MM.1S (cell line): ENCODE measurements at regions not wholly inside any gene's neighbourhood (a gene's known extent, or its start where the extent isn't known, plus 50 kb on each side); places are given as distances from the start of the nearest gene placed in this dataset.

Experiments
- EZH2phosphoT487 ChIP-seq: fragments of 300-600 bp; sonication (generic); IDR thresholded peaks from 2 replicates; pipeline ENCODE4 v1.6.1; 2018; ENCODE audit warnings: antibody characterized with exemption, low read length
- TF ChIP-seq, protein P1 (sequence below): fragments of 300-600 bp; sonication (generic); IDR thresholded peaks from 2 replicates; pipeline ENCODE4 v1.5.1; 2016; ENCODE audit warnings: antibody characterized with exemption, low read length, mixed read lengths

DNA sequence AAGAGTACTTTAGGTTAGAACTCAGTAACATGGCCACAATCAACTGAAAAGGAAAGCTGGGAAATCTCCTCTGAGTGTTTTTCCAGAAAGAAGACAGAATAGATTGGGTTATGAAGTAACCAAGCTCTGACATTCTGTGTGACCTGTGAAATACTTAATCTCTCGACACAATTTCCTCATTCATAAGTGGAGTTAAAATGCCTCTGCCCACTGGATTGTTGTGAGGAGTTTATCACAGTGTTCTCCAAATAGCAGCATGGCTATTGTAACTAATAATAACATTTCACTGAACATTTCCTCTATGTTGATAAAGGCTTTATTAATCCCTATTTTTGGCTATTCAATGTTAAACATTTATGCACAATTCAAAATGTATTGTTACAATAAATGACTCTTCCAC lies 311.0 kb downstream of the GABRB2 start:
- TF ChIP-seq, protein P1, sequence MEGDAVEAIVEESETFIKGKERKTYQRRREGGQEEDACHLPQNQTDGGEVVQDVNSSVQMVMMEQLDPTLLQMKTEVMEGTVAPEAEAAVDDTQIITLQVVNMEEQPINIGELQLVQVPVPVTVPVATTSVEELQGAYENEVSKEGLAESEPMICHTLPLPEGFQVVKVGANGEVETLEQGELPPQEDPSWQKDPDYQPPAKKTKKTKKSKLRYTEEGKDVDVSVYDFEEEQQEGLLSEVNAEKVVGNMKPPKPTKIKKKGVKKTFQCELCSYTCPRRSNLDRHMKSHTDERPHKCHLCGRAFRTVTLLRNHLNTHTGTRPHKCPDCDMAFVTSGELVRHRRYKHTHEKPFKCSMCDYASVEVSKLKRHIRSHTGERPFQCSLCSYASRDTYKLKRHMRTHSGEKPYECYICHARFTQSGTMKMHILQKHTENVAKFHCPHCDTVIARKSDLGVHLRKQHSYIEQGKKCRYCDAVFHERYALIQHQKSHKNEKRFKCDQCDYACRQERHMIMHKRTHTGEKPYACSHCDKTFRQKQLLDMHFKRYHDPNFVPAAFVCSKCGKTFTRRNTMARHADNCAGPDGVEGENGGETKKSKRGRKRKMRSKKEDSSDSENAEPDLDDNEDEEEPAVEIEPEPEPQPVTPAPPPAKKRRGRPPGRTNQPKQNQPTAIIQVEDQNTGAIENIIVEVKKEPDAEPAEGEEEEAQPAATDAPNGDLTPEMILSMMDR, result no peak
- TF ChIP-seq EZH2phosphoT487, result no peak
